ENCODE measurements at regions not wholly inside any gene's neighbourhood (a gene's known extent, or its start where the extent isn't known, plus 50 kb on each side); places are given as distances from the start of the nearest gene placed in this dataset.

DNA sequence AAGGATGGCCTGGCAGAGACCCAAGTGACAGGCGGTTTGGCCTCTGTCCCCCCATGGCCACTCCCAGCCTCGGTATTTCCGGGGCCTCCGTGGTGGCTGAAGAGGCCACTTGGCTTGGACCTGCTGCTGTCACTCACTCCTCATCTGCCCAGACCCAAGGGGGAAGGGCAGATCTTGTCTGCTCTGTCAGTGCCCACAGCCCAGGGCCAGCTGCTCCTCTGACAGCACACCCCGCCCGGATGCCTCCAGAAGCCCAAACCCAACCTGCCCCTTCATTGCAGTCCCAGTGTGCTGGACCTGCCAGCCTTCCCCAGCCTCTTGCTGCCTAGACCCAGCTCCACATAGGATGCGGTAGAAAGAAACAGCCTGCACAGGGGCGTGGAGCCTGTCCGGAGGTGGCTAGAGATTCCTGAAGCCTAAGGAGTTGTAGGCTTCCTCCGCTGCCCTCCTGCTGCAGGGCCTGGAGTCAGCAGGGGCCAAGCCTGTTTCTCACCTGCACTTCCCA, 52.0 kb downstream of the MAGEF1 start:
- no peak for DNase-seq

GRCh38 chr3:184658223-184658928, 53.5 kb downstream of the MAGEF1 start:
- no peak for DNase-seq

GRCh38 chr3:184656829-184657681, 54.8 kb downstream of the MAGEF1 start:
- DNase-seq = peak; percentile 30

DNA sequence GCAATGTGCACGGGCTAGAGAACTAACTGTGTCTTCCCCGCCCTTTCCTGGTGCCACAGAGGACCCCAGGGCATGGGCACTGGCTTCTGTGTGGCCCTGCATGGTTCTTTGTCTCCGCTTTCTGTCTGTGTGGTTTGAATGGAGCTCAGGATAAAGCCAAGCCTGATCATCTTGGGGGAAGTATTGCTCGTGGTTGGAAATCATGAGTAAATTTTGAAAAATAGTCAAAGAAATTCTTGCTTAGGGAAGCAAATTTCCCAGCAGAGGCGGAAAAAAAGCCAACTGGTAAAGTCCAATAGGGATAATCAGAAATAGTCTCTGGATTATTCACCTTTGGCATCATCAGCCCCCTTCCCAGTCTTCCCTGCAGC, 55.4 kb downstream of the MAGEF1 start:
- DNase-seq = no peak

DNA sequence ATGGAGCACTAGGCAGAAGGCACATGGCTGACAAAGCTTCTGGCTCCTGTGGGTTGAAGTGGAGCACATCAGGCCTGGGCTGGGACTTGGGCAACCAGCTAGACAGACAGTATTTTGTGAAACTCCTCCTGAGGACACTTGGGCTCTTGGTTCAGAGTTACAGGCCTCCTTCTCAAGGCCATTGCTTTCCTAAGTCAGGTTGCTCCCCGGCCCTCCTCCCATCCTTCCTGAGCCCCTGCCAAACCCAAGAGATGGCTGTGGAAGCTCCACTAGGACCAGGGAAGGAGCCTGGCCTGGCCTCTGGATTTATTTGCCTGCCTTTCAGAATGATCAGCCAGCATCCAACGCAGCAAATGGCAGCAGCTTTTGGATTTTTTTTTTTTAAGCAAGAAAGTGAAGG, 56.3 kb downstream of the MAGEF1 start:
- DNase-seq = no peak

GRCh38 chr3:184654375-184654774, 57.5 kb downstream of the MAGEF1 start:
- no peak for DNase-seq

DNA sequence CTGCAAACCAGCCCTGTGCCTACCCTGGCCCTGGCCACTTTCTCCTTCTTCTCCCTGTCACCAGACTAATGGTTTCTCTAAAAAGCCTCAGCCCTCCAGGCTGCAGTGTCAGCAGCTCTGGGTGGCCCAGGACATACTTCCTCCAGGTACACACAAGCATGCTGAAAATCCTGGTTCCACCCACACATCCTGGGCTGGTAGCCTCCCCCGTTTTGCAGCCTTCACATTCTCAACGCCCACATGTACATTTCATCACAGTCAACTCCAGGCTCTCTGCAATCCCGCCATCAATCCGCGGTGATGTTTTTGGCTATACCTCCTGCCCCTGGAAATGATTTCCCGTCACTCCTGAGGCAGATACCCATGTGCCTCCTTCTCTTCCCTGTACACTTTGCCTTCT, 59.4 kb downstream of the MAGEF1 start:
- DNase-seq = no peak

DNA sequence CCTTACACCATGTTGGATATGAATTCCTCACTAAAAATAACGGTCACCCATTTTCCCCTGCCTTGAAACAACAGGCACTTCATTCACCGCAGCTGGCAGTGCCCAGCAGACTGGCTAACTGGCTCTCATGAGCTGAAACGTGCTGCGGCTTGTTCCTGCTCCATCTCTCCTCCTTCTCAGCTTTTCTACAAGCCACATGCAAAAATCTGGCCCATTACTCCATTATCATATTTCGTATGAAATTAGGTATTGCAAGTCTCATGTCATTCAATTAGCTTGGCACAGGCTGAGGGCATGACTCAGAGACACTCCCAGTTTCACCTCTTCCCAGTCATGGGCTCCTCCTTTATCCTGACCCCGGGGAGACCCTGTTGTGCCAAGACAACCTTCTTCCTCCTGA, 60.0 kb downstream of the MAGEF1 start:
- no peak for DNase-seq

- no peak for DNase-seq
Measured at GRCh38 chr3:184648636-184649035, 63.2 kb downstream of the MAGEF1 start.

DNA sequence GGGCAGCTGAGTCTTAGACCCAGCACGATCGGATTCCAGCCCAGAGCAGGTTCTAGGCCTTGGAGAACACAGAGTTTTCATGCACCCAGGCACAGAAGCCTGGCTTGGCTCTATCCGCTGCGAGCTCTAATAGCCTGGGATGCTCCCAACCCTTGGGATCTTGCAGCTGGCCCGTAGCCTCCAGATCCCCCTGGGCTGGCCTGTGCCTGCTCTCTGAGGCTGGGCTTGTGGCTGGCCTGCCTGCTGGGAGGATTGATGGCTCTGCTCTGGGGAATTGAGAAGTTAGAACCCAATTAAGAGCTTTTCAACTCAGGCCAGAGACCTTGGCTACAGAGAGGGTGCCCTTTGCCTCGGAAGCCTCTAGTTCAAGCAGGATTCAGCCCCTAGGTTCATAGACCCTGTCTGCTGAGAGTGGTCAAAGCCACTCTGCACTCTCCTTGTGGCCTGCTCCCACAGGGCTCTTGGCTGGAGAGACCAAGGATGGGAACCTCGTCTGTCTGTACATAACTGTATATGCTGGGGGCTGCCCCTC, 64.4 kb downstream of the MAGEF1 start:
- no peak for DNase-seq

DNA sequence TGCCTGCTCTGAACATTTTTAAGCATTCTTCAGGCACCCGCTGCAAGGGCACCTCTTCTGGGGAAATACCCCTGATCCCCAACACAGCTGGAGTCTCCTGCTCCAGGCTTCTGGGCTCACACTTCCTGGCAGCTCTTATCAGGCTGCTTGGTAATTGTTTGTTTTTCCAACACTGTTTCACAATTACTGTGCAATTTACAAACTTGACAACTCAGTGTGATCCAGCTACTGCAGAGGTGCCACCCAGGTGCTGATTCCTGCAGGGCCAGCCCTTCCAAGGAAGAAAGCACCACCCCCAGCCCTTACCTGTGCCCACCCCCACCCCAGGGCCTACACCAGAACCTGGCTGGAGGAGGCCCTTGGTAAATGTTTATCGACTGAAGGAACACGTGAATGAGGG, 66.5 kb downstream of the MAGEF1 start:
- DNase-seq = no peak

DNA sequence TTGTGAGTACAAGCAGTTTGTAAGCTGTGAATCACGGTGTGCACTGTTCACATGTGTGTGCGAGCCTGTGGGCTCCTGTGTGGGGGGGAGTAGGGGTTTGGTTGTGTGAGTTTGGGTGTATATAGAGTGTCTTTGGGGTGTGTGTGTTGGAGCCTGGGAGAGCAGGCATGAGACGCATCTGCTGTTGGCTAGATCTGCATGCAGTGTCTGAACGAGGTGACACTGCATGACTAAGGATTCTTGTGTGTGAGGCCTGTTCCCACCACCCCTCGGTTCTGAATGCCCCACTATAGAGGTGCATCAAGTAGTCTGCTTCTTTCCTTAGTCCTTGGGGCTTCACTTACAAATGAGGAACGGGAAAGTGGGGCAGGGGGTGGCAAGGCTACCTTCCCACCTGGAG, 68.4 kb downstream of the MAGEF1 start:
- DNase-seq = no peak

- no peak for DNase-seq
Measured at GRCh38 chr3:184642631-184643285, 69.1 kb downstream of the MAGEF1 start.

DNA sequence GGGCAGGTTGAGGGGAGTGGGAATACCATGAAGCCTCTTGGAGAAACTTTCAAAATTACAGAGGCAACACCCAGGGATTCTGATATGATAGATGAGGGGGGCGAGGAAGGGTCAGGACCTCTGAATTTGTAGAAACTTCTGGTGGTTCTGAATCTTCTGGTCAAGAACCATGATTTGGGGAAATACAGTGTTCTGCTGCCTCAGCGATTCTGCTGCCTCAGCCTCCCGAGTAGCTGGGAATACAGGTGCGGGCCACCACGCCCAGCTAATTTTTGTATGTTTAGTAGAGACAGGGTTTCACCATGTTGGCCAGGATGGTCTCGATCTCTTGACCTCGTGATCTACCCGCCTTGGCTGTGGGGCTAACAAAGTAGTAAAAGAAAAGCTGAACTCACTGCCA, 70.4 kb downstream of the MAGEF1 start:
- DNase-seq = no peak

- no peak for DNase-seq
Measured at GRCh38 chr3:184639351-184639750, 72.5 kb downstream of the MAGEF1 start.

GRCh38 chr3:184637705-184638104, 74.2 kb downstream of the MAGEF1 start:
- DNase-seq = no peak

GRCh38 chr3:184636741-184637316, 75.0 kb downstream of the MAGEF1 start:
- DNase-seq = peak; percentile 40

DNA sequence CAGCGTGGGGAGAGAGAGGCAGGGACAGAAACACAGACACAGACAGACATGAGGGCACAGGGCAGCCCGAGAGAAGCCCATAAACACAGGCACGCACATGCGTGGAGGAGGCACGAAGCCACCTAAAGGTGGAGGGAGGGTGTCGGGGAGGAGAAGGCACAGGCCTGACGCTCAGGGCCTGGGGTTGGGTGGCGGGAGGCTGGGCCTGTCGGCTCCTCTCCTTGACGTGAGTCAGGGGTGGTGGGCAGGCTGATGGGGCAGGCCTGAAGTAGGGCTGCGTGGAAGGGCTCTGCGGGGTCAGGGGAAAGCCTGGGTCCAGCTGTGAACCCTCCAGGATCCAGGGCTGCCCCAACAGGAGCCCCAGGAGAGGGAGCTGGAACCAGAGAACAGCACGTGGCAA, 74.2 kb downstream of the EPHB3 start:
- DNase-seq = no peak

DNA sequence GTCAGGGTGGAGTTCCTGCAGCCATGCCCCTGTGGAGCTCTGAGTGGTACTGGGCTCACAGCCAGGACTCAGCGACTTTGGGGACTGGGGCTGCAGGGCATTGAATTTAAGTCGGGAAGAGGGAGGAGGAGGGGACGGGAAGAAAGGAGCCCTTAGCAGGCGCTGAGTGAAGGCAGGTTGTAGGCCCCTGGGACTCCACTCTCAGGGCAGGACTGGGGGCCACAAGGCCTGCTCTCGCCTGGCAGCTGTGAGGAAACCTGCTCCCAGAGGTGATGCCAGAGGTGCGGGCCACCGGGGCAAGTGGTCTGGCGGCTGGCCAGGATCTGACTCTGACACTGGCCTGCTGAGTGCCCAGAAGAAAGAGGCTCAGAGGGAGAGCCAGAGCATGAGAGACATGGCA, 73.5 kb downstream of the EPHB3 start:
- DNase-seq = no peak

- DNase-seq = no peak
Measured at GRCh38 chr3:184633237-184633579, 71.6 kb downstream of the EPHB3 start.

DNA sequence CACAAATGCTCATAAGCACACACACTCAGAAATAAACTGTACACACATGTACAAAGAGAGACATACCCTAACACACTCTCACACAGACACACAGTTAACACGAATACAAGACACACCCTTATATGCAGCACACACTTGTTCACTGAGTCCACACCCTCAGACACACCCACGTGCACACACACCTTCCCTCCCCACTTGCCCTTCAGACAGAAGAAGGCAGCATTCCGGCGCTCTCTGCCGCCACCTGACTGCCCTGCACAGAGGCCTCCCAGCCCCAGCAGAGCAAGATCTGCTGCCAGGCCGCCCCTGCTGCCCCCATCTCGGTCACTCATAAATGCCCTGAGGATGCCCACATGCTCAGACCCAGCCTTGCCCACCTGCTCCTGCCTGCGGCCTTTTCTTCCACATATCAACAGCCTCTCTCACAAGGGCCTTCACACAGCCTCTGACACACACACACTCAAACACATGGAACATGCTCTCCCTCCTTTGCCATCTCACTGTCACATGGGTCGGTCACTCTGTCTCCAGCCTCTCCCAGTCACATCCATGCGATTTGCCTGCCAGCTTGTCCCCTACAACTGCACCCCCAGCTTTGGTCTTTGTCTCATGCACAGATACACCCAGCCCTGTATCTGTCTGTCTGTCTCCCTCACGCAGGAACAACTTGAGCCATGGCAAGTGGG, 71.1 kb downstream of the EPHB3 start:
- no peak for DNase-seq
